ENCODE measurements at regions not wholly inside any gene's neighbourhood (a gene's known extent, or its start where the extent isn't known, plus 50 kb on each side); places are given as distances from the start of the nearest gene placed in this dataset.

DNA sequence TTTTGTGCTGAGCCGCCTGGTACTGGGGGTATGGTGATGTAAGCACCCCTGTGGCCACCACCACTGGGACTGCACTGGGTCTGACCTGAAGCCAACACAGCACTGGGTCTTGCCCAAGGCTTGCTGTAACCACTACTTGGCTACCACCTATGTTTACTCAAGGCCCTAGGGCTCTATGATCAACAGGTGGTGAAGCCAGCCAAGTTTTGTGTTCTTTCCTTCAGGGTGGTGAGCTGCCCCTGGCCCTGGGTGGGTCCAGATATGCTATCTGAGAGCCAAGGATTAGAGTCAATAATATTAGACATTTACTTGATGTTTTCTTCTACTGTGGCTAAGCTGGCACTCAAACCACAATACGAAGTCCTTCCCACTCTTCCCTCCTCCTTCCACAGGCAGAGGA, 55.1 kb upstream of the PAGE4 start:
- no peak for DNase-seq

DNA sequence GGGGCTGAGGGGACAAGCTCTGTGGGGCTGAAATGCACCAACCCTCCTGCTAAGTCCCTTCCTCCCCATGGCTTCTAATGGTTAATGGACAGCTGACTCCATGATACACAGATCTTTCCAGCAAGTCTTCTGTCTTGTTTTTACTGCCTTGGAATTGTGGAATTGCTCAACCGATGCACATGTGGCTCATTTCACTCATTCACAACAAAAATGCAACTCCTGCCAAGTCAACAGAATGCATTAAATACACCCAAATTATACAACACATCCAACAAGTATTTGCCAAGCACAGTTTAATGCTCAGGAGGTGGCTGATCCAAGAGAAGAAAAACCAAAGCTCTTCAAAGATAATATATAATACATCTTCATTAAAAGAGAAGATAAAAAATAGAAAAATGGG, 61.9 kb upstream of the PAGE4 start:
- DNase-seq, result no peak

DNA sequence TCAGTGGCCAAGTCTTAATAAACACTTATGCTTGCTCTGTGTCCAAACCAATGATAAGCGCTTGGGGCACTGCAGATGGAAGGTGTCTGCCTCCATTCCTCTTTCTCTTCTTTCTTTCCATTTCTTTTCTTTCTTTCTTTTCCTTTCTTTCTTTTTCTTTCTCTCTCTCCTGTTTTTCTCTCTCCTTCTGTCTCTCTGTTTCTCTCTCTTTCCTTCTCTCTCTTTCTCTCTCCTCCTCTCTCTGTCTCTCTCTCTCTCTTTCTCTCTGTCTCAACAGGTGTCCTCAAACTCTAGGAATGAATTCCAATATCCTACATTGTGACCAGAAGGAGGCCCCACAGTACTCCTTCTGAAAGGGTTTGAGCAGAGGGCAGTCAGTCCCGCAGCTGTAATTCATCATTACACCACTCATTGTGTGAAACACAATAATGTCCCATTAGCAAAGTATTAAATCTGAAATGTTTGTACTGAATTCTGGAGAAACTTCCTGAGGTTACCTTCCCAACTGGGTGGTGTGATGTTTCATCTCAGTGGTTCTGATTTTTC, 66.5 kb upstream of the PAGE1 start:
- DNase-seq, result no peak

DNA sequence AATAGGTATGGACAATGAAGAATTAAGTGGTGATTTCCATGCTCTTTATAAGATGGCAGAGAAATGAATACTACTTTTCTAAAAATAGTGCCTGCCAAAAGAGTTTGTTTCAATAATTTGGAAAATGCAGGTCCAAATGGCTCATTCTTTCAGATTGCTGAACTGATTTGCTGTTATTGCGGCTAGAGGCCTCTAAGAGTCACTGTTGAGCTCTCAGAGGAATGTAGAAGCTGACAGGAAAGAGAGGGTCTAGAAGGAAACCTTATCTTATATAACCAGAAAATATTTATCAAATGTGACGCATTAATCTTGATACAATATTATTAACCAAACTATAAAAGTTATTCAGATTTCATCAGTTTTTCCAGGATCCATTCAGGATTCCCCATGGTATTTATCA, 65.7 kb upstream of the PAGE1 start:
- DNase-seq, result no peak

DNA sequence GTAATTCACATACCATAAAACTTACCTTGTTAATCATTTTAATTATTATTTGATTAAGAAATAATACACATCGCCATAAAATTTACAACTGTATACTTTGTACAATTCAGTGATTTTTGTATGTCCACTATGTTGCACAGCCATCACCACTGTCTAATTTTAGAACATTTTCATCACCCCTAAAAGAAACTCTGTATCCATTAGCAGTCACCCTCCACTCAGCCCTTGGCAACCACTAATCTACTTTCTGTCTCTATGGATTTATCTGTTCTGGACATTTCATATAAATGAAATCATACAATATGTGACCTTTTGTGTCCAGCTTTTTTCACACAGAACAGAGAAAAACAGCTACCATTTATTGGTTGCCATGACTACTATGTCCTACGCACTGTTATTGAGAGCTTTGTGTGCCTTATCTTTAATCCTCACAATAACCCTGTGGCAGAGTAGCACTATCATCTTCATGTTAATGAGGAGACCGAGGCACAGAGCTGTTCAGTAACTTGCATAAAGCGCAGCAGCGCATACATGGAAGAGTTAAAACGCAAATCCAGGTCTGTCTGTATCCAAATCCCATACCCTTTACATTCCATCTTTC, 64.6 kb upstream of the PAGE1 start:
- DNase-seq, result no peak

DNA sequence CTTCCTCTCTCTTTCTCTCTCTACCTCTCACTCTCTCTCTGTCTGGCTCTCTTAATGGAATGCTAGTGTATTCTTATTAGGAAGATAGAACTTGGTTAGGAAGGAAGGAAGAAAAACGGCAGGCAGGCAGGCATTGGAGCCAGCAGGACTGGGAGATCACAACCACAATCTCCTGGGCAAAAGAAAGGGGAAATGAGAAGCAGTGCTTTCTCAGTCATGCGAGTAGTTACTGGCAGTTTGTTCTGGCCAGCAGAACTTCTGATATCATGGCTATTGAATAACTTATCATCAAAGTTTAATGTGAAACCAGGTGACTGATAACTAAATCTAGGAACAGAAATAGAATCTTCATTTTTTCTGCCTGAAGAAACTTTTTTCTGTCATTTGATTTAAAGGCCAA, 60.9 kb upstream of the PAGE1 start:
- DNase-seq, result no peak

DNA sequence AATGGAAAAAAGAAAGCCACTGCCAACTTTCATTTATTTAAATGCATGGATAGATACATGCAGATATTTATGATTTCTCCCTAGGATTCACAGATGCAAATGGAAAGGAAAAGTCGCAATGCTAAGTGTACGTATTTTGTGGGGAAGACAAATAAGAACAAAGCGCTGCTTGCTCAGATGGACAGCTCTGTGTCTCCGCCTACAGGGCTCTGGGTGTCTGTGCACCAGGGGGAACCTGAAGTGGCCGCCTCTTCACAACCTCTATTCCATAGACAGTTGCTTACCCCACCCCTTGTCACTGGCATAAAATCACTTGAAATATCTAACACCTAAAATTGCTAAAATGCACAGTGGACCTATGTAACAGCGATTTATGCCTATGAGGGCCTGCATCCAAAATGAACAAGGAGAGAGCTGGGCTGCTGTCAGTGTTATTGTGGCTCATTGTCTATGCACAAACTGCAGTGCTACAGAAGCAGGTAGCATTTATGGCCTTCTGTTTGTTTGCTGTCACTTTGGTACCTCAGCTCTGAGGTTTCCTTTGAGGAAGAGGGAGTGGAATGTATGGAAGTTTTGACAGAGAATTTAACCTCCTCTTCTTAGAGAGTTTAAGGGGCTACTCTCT, 58.6 kb upstream of the PAGE1 start:
- peak; percentile 13 for DNase-seq

DNA sequence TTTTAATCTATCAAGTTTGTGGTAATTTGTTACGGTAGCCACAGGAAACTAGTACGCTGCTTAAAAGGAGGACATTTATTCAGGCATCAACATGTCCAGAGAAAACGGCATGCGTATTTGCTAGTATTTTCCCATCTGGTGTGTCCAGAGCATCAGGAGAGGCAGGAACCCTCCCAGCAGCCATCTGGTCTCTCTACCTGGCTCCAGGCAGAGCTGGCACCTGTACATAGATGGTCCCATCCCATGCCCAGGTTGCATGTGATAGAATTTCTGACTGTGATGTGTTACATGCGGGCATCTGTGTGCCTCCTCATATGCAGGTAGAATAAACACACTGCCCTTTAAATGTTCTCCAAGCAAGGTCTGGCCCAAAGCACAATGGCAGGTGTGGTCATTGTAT, 57.9 kb upstream of the PAGE1 start:
- DNase-seq, result no peak

DNA sequence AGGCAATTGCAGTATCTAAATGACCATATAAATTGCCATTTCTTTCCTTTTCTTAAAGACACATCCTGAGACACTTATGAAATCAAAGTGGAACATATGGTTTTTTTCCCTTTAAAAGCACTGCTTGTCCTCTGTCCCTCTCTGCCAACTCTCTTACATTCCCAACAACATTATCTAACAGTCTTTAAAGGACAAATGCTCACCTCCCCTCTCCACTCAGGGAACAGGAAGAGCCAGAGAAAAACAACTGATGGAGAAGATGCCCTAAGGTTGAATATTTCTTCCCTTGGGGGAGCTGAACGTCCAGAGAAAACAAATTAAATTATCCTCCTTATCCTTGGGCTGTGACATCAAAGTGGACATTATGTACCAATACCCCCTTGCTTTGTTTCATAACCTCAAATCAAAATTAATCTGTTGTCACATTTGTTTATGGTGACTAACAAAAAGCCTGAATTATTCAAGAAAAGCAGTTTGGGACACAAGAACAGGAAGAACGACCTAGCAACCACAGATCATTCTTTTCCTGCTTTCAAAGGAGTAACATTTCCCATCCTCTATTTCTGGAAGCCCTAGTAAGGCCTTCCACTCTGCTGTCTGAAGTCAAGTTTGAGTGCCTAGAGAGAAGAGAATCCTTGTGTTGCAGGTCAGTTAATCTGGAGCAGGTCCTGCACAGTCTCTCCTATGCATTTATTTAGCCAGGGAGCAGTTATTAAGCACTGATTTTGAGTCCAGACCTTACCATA, 52.6 kb upstream of the PAGE1 start:
- DNase-seq, result no peak

DNA sequence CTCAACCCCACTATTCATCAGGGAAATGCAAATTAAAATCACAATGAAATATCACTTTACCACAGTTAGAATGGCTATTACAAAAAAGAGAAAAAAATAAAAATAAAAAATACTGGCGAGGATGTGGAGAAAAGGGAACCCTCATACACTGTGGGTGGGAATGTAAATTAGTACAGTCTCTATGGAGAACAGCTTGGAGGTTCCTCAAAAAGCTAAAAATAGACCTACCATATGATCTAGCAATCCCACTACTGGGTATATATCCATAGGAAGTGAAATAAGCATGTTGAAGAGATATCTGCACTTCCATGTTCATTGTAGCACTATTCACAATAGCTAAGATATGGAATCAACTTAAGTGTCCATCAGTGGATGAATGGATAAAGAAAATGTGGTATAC, 50.5 kb upstream of the PAGE1 start:
- no peak for DNase-seq
